Kidney (tissue), 10 donors: ENCODE measurements at regions not wholly inside any gene's neighbourhood (a gene's known extent, or its start where the extent isn't known, plus 50 kb on each side); places are given as distances from the start of the nearest gene placed in this dataset.
"Not testable (repeated sequence)": the region's sequence is repeated elsewhere in the genome, so short reads cannot be mapped to it uniquely, and the experiment has no call there.

Experiments used
- DNase-seq, 5 donors: peaks; one replicate each; pipeline ENCODE4 v3.0.0-alpha.2; 2013 to 2020
- FAIRE-seq: peaks from 2 replicates; lab custom pipeline; 2012; peaks lifted over from hg19 to GRCh38; lab: Jason Lieb, UNC
- H3K27ac ChIP-seq, 2 donors: one replicate each; pipeline ENCODE4 v1.7.0; 2013; ENCODE audit warnings: low read depth in 2 of 2, low read length in 2 of 2, inconsistent platforms in 1 of 2
- H3K27me3 ChIP-seq: one replicate; pipeline ENCODE4 v1.7.1; 2013; ENCODE audit warnings: low read length, inconsistent platforms; ENCODE audit not compliant: control insufficient read depth, insufficient read depth
- H3K36me3 ChIP-seq, 3 donors: one replicate each; pipeline versions ENCODE4 v1.7.0 to v1.7.1; 2013; ENCODE audit warnings: low read length in 3 of 3, control low read depth in 1 of 3, inconsistent platforms in 1 of 3; ENCODE audit not compliant: insufficient read depth in 3 of 3, control insufficient read depth in 2 of 3
- H3K4me1 ChIP-seq, 3 donors: one replicate each; pipeline versions ENCODE4 v1.7.0 to v1.7.1; 2013; ENCODE audit warnings: low read length in 3 of 3, inconsistent platforms in 1 of 3, low read depth in 1 of 3; ENCODE audit not compliant: control insufficient read depth in 2 of 3, insufficient read depth in 2 of 3
- H3K4me3 ChIP-seq, 3 donors: one replicate each; pipeline versions ENCODE4 v1.7.0 to v1.8.1; 2013; ENCODE audit warnings: low read length in 3 of 3, control low read depth in 1 of 3, inconsistent platforms in 1 of 3
- H3K9ac ChIP-seq, 3 donors: one replicate each; pipeline versions ENCODE4 v1.7.0 to v1.7.1; 2013; ENCODE audit warnings: low read length in 3 of 3, control low read depth in 1 of 3, inconsistent platforms in 1 of 3
- H3K9me3 ChIP-seq, 3 donors: one replicate each; pipeline versions ENCODE4 v1.7.0 to v1.7.1; 2013; ENCODE audit warnings: low read length in 3 of 3, control low read depth in 1 of 3, inconsistent platforms in 1 of 3; ENCODE audit not compliant: control insufficient read depth in 2 of 3, insufficient read depth in 1 of 3
- intact Hi-C: fragments of 100-400 bp; cut with DNase I; formaldehyde crosslinking; loops from one replicate; pipeline ENCODE4 v1.11.1; 2022
- donor health status: control.
- donor health status: control.
- donor health status: DM: yes; HTN: yes; CAD: no.
- donor health status: Normal renal cell carcinoma (clear cell type).

GRCh38 chrX:93055264-93055663 is 618.1 kb downstream of the NAP1L3 start:
- H3K4me3 ChIP-seq, H3K36me3 ChIP-seq, H3K9me3 ChIP-seq, H3K27me3 ChIP-seq, H3K9ac ChIP-seq, intact Hi-C loops, FAIRE-seq, DNase-seq, H3K4me1 ChIP-seq, H3K27ac ChIP-seq: not testable (repeated sequence)

DNA sequence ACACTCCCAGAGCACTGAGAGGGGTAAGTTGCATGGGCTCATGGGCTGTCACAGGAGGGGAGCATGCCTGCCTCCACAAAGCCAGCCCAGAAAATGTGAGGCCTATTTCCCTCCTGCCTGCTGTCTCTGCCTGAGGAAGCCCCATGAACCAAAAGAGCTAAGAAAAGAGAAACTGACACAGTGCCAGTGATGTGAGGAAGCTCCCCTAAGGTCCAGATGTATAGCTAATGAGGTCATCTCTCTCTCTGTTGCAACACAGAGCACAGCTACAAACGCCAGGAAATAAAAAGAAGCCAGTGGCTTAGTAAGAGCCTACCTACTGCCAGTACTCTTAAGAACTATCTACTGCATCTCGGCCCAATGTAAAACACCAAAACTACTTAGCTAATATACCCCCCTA is 653.5 kb downstream of the NAP1L3 start:
- intact Hi-C loops, H3K9ac ChIP-seq, H3K4me3 ChIP-seq, H3K36me3 ChIP-seq, H3K9me3 ChIP-seq, H3K27ac ChIP-seq, H3K4me1 ChIP-seq, FAIRE-seq, H3K27me3 ChIP-seq, DNase-seq: not testable (repeated sequence)

- intact Hi-C loops, H3K27me3 ChIP-seq, FAIRE-seq, H3K27ac ChIP-seq, H3K9me3 ChIP-seq, H3K9ac ChIP-seq, H3K4me3 ChIP-seq, H3K4me1 ChIP-seq, H3K36me3 ChIP-seq: not testable (repeated sequence)
- peak in 1 of 5 donors; percentile 0 for DNase-seq
These were observed 658.8 kb downstream of the NAP1L3 start for GRCh38 chrX:93014481-93015030.
